Immature natural killer cell (primary cell): ENCODE measurements at regions not wholly inside any gene's neighbourhood (a gene's known extent, or its start where the extent isn't known, plus 50 kb on each side); places are given as distances from the start of the nearest gene placed in this dataset.
A peak's percentile ranks its signal among the peaks of the same experiment; 100 is the strongest.

Source experiments
- DNase-seq, 3 donors: peaks; one replicate each; pipeline ENCODE4 v3.0.0; 2022; ENCODE audit warnings: mixed read lengths in 1 of 3
- H3K27ac Mint-ChIP-seq, 6 donors: one replicate each; pipeline ENCODE4 v1.8.0; 2020; ENCODE audit warnings: mixed read lengths in 6 of 6, mild to moderate bottlenecking in 5 of 6, inconsistent platforms in 4 of 6, moderate library complexity in 3 of 6
- H3K27me3 Mint-ChIP-seq, 3 donors: one replicate each; pipeline ENCODE4 v1.8.0; 2020 to 2021; ENCODE audit warnings: low read depth in 3 of 3, mild to moderate bottlenecking in 3 of 3, mixed read lengths in 3 of 3, moderate library complexity in 3 of 3, inconsistent platforms in 1 of 3
- H3K36me3 Mint-ChIP-seq, 3 donors: one replicate each; pipeline ENCODE4 v1.8.0; 2020; ENCODE audit warnings: mixed read lengths in 3 of 3, inconsistent platforms in 2 of 3, mild to moderate bottlenecking in 2 of 3
- H3K4me1 Mint-ChIP-seq, 2 donors: one replicate each; pipeline ENCODE4 v1.8.0; 2020; ENCODE audit warnings: inconsistent platforms in 2 of 2, mild to moderate bottlenecking in 2 of 2, mixed read lengths in 2 of 2, moderate library complexity in 1 of 2
- H3K4me3 Mint-ChIP-seq, 5 donors: one replicate each; pipeline ENCODE4 v1.8.0; 2020; ENCODE audit warnings: mild to moderate bottlenecking in 5 of 5, mixed read lengths in 5 of 5, inconsistent platforms in 3 of 5, moderate library complexity in 3 of 5
- H3K9me3 Mint-ChIP-seq, 6 donors: one replicate each; pipeline ENCODE4 v1.8.0; 2020; ENCODE audit warnings: mild to moderate bottlenecking in 6 of 6, mixed read lengths in 6 of 6, inconsistent platforms in 4 of 6, moderate library complexity in 3 of 6

GRCh38 chr2:133956434-133956935 is 297.4 kb upstream of the MGAT5 start:
- peaks cover 2 to 15% (median 3%) of the 10 kb centered on the region in 3 donors for H3K27me3 Mint-ChIP-seq
- H3K4me3 Mint-ChIP-seq, result no peak overlapping the region
- no peaks in the 10 kb centered on the region for H3K36me3 Mint-ChIP-seq
- no peak overlapping the region for H3K27ac Mint-ChIP-seq
- no peak for DNase-seq
- peaks cover 0 to 3% (median 0%) of the 10 kb centered on the region in 6 donors for H3K9me3 Mint-ChIP-seq
- no peaks in the 10 kb centered on the region for H3K4me1 Mint-ChIP-seq

GRCh38 chr2:133957724-133958480 is 296.0 kb upstream of the MGAT5 start:
- peaks cover 3 to 15% (median 4%) of the 10 kb centered on the region in 3 donors for H3K27me3 Mint-ChIP-seq
- DNase-seq, result no peak
- no peaks in the 10 kb centered on the region for H3K4me1 Mint-ChIP-seq
- no peaks in the 10 kb centered on the region for H3K36me3 Mint-ChIP-seq
- peaks cover 0 to 3% (median 0%) of the 10 kb centered on the region in 6 donors for H3K9me3 Mint-ChIP-seq
- no peak overlapping the region for H3K27ac Mint-ChIP-seq
- no peak overlapping the region for H3K4me3 Mint-ChIP-seq

GRCh38 chr2:133959066-133959465 is 294.8 kb upstream of the MGAT5 start:
- no peak for DNase-seq
- Mint-ChIP-seq H3K4me1 (no peaks in the 10 kb centered on the region), H3K36me3 (no peaks in the 10 kb centered on the region), H3K27ac (no peak overlapping the region), H3K9me3 (peaks cover 0 to 3% (median 0%) of the 10 kb centered on the region in 6 donors), H3K27me3 (peaks cover 0 to 15% (median 4%) of the 10 kb centered on the region in 3 donors), H3K4me3 (no peak overlapping the region)

- peaks cover 0 to 6% (median 0%) of the 10 kb centered on the region in 6 donors for H3K9me3 Mint-ChIP-seq
- H3K4me3 Mint-ChIP-seq, result no peak overlapping the region
- no peak overlapping the region for H3K27ac Mint-ChIP-seq
- H3K27me3 Mint-ChIP-seq, result peaks cover 2% of the 10 kb centered on the region in 3 donors
- H3K36me3 Mint-ChIP-seq, result no peaks in the 10 kb centered on the region
- DNase-seq, result no peak
- H3K4me1 Mint-ChIP-seq, result no peaks in the 10 kb centered on the region
These were observed 287.1 kb upstream of the MGAT5 start for GRCh38 chr2:133966720-133967304.

GRCh38 chr2:133967326-133967725 is 286.5 kb upstream of the MGAT5 start:
- no peaks in the 10 kb centered on the region for H3K4me1 Mint-ChIP-seq

GRCh38 chr2:133968446-133968845 is 285.4 kb upstream of the MGAT5 start:
- Mint-ChIP-seq H3K4me1 (no peaks in the 10 kb centered on the region), H3K4me3 (peak overlapping the region in 1 of 5 donors; percentile 3), H3K27me3 (peaks cover 2 to 6% (median 3%) of the 10 kb centered on the region in 3 donors), H3K9me3 (peaks cover 0 to 6% (median 0%) of the 10 kb centered on the region in 6 donors), H3K36me3 (no peaks in the 10 kb centered on the region), H3K27ac (no peak overlapping the region)
- DNase-seq, result no peak

More at GRCh38 chr2:133967326-133967725, 286.5 kb upstream of the MGAT5 start:
- no peaks in the 10 kb centered on the region for H3K36me3 Mint-ChIP-seq
- H3K9me3 Mint-ChIP-seq, result peaks cover 0 to 6% (median 0%) of the 10 kb centered on the region in 6 donors
- H3K27me3 Mint-ChIP-seq, result peaks cover 2 to 6% (median 2%) of the 10 kb centered on the region in 3 donors
- no peak overlapping the region for H3K4me3 Mint-ChIP-seq
- H3K27ac Mint-ChIP-seq, result no peak overlapping the region
- DNase-seq, result no peak

- no peak for DNase-seq
- Mint-ChIP-seq H3K27ac (no peak overlapping the region), H3K4me1 (no peaks in the 10 kb centered on the region), H3K36me3 (no peaks in the 10 kb centered on the region), H3K4me3 (no peak overlapping the region), H3K27me3 (peaks cover 1 to 10% (median 2%) of the 10 kb centered on the region in 3 donors), H3K9me3 (peaks cover 0 to 4% (median 0%) of the 10 kb centered on the region in 6 donors)
These were observed 283.2 kb upstream of the MGAT5 start for GRCh38 chr2:133970641-133971040.

- H3K36me3 Mint-ChIP-seq, result no peaks in the 10 kb centered on the region
These were observed 281.6 kb upstream of the MGAT5 start for GRCh38 chr2:133972297-133972696.

GRCh38 chr2:133972786-133973185 is 281.1 kb upstream of the MGAT5 start:
- no peak for DNase-seq
- no peaks in the 10 kb centered on the region for H3K9me3 Mint-ChIP-seq

More at GRCh38 chr2:133972297-133972696, 281.6 kb upstream of the MGAT5 start:
- H3K27ac Mint-ChIP-seq, result no peak overlapping the region
- H3K4me3 Mint-ChIP-seq, result no peak overlapping the region
- no peaks in the 10 kb centered on the region for H3K4me1 Mint-ChIP-seq
- no peaks in the 10 kb centered on the region for H3K9me3 Mint-ChIP-seq
- no peak for DNase-seq
- H3K27me3 Mint-ChIP-seq, result peaks cover 1 to 10% (median 3%) of the 10 kb centered on the region in 3 donors

GRCh38 chr2:133974353-133974752 is 279.5 kb upstream of the MGAT5 start:
- Mint-ChIP-seq H3K4me3 (no peak overlapping the region), H3K9me3 (no peaks in the 10 kb centered on the region), H3K27ac (no peak overlapping the region), H3K4me1 (no peaks in the 10 kb centered on the region), H3K27me3 (peaks cover 1 to 8% (median 3%) of the 10 kb centered on the region in 3 donors), H3K36me3 (no peaks in the 10 kb centered on the region)
- no peak for DNase-seq

More at GRCh38 chr2:133972786-133973185, 281.1 kb upstream of the MGAT5 start:
- H3K4me3 Mint-ChIP-seq, result no peak overlapping the region
- H3K4me1 Mint-ChIP-seq, result no peaks in the 10 kb centered on the region
- H3K27ac Mint-ChIP-seq, result no peak overlapping the region
- H3K27me3 Mint-ChIP-seq, result peaks cover 1 to 10% (median 3%) of the 10 kb centered on the region in 3 donors
- H3K36me3 Mint-ChIP-seq, result no peaks in the 10 kb centered on the region

- H3K27me3 Mint-ChIP-seq, result peaks cover 1 to 8% (median 3%) of the 10 kb centered on the region in 3 donors
- H3K4me1 Mint-ChIP-seq, result no peaks in the 10 kb centered on the region
- H3K9me3 Mint-ChIP-seq, result no peaks in the 10 kb centered on the region
- no peak overlapping the region for H3K4me3 Mint-ChIP-seq
- no peak for DNase-seq
- no peak overlapping the region for H3K27ac Mint-ChIP-seq
- H3K36me3 Mint-ChIP-seq, result no peaks in the 10 kb centered on the region
These were observed 278.7 kb upstream of the MGAT5 start for GRCh38 chr2:133975135-133975534.

- no peak for DNase-seq
- H3K4me3 Mint-ChIP-seq, result no peak overlapping the region
- H3K9me3 Mint-ChIP-seq, result no peaks in the 10 kb centered on the region
- peaks cover 1 to 8% (median 3%) of the 10 kb centered on the region in 3 donors for H3K27me3 Mint-ChIP-seq
- no peaks in the 10 kb centered on the region for H3K4me1 Mint-ChIP-seq
- no peak overlapping the region for H3K27ac Mint-ChIP-seq
- H3K36me3 Mint-ChIP-seq, result no peaks in the 10 kb centered on the region
These were observed 278.0 kb upstream of the MGAT5 start for GRCh38 chr2:133975676-133976428.

GRCh38 chr2:133976659-133977058 is 277.2 kb upstream of the MGAT5 start:
- H3K36me3 Mint-ChIP-seq, result no peaks in the 10 kb centered on the region
- H3K9me3 Mint-ChIP-seq, result no peaks in the 10 kb centered on the region

More at GRCh38 chr2:133976659-133977058, 277.2 kb upstream of the MGAT5 start:
- H3K4me1 Mint-ChIP-seq, result no peaks in the 10 kb centered on the region
- H3K4me3 Mint-ChIP-seq, result no peak overlapping the region
- peaks cover 1 to 8% (median 3%) of the 10 kb centered on the region in 3 donors for H3K27me3 Mint-ChIP-seq
- no peak for DNase-seq
- no peak overlapping the region for H3K27ac Mint-ChIP-seq
